Inferior parietal cortex (tissue), 1 donor: ENCODE measurements at regions not wholly inside any gene's neighbourhood (a gene's known extent, or its start where the extent isn't known, plus 50 kb on each side); places are given as distances from the start of the nearest gene placed in this dataset.
A peak's percentile ranks its signal among the peaks of the same experiment; 100 is the strongest.
"Not testable (repeated sequence)": the region's sequence is repeated elsewhere in the genome, so short reads cannot be mapped to it uniquely, and the experiment has no call there.

Source experiments
- DNase-seq: peaks from one replicate; pipeline ENCODE4 v3.0.0-alpha.2; 2016; ENCODE audit errors: extremely low spot score

DNA sequence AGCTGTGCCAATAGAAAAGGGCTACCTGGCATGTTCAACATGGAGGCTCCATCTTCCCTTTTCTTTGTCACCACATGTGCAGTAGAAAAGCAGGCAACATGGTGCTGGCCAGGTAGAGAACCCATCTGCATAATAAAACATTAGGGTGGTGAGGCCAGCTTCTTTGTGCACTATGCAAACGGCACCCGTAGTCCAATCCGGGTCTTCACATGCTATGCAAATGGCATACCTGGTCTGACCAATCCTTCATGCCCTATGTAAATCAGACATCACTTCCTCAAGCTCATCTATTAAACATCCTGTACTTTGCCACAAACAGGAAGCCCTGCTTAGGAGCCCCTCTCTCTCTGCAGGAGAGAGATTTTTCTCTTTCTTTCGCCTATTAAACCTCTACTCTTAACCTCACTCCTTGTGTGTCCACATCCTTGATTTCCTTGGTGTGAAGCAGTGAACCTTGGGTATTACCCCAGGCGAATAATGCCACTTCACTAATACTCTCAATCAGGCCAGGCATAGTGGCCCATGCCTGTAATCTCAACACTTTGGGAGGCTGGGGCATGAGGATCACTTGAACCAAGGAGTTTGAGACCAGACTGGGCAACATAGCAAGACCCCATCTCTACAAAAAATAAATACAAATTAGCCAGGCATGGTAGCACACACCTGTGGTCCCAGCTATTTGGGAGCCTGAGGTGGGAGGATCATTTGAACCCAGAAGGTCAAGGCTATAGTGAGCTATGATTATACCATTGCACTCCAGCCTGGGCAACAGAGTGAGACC, 111.3 kb upstream of the MRI1 start:
- DNase-seq: no peak

DNA sequence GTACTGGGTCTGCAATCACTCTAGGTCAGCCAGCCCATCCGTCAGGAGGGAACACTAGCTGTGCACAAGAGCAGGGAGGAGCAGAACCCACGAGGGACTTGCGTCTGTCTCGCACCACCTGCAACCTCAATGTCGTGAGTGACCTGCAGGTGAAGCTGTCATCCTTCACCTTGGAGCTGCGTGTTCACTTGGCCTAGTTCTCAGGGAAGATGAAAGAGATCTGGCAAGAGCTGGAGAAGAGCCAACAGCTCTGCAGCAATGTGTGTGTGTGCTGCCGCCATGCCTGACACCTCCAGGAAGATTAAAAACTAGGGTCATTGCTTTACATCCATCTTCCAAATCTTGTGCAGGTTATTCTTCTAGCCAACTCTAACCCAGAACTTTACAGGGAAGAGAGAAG, 117.6 kb upstream of the MRI1 start:
- no peak for DNase-seq

DNA sequence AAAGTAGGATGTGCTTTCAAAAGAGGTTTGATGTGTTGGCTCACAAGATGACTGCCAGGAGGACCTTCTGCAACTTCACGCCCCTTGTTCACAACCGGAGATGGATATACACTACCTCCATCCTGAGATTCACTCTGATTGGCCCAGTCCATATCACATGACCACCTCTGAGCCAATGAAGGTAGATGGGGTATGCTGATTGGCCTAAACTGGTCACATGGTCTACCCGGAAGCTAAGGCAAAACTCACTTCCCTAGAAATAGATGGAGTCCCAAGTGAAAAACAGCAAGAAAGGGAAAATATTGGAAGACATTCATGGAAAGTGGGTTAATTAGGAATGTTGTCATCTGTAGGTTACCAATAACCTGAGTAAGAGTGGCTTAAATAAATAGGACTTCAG, 119.7 kb upstream of the MRI1 start:
- no peak for DNase-seq

DNA sequence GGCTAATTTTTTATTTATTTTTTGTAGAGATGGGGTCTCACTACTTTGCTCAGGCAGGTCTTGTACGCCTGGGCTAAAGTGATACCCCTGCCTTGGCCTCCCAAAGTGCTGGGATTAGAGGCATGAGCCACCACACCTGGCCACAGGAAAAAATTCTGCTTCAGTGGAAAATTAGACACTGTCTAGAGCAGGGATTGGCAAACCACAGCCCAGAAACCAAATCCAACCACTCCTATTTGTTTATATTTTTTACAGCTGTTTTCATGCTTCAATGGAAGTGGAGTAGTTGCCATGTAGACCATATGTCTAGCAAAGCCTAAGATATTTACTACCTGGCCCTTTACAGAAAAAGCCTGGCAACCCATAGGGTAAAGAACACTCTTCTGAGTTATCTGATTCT, 123.7 kb upstream of the MRI1 start:
- no peak for DNase-seq

DNA sequence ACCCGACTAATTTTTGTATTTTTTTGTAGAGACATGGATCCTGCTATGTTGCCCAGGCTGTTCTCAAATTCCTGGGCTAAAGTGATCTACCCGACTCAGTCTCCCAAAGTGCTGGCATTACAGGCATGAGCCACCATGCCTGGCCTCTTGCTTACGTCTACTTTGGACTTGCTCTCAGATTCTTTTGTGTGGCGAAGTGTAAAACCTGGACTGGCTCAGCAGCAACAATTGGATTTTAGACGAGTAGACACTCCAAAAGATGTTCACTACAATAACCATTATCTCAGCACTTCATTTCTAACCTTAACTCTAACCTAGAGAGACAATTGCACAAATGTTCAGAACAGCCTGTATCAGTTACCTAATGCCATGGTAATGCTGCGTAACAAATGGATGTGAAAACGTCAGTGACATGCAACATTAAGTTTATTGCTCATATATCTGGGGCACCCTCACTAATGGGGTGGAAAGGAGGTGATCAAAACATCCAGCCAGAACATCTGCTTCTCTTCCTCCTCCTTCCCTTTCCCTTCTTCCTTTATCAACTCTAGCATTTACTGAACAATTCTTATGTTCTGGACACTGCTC, 124.9 kb upstream of the MRI1 start:
- DNase-seq: no peak

DNA sequence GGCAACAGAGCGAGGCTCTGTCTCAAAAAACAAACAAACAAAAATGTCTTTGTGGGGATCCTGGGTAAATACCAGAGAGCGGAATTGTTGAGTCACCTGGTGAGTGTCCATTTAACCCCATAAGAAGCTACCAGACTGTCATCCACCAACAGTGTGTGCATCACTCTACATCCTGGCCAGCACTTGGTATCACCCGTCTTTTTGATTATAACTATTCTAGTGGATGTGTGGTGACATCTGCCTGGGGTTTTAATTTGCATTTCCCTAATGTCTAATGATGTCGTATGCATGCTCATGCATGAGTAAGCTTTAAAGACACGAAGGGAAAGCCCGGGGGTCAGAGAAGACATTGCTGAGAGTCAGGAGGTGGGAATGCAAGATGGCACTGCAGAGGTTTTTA, 126.7 kb upstream of the MRI1 start:
- no peak for DNase-seq

DNA sequence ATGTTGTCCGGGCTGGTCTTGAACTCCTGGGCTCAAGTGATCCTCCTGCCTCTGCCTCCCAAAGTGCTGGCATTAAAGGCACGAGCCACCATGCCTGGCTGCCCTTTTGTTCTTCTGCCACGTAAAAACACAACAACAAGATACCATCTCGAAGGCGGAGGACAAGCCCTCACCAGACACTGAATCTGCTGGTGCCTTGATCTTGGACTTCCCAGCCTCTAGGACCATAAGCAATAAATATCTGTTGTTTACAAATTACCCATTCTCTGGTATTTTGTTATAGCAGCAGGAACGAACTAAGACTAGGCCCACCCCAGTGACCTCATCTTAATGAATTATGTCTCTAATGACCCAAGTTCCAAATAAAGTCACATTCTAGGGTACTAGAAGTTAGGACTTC, 128.4 kb upstream of the CACNA1A start:
- DNase-seq: no peak

DNA sequence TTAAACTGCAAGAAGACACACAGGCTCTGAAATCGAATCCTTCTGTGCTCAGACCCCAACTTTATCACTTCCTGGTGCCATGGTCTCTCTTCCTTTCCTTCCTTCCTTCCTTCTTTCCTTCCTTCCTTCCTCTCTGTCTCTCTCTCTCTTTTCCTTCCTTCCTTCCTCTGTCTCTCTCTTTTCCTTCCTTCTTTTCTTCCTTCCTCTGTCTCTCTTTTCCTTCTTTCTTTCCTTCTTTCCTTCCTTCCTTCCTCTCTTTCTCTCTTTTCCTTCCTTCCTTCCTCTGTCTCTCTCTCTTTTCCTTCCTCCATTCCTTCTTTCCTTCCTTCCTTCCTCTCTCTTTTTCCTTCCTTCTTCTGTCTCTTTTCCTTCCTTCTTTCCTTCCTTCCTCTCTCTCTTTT, 127.2 kb upstream of the CACNA1A start:
- DNase-seq: no peak

DNA sequence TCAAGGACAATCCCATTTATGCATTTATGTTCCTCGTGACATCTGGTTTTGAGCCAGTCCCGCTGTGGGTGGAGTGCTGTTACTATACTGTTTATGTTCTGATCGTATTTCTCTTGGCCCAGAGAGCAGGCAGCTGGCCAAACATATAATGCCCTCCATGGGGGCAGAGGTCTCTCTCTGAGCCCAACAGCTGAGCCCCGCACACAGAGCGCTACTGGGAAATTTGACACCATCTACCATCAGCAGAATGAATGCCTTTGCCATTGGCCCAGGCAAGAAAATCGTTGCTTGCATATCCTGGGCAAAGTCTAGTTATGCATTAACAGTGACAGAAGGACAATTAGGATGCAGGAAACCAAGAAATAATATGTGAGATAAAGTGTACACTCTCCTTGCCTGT, 126.8 kb upstream of the CACNA1A start:
- DNase-seq: no peak

DNA sequence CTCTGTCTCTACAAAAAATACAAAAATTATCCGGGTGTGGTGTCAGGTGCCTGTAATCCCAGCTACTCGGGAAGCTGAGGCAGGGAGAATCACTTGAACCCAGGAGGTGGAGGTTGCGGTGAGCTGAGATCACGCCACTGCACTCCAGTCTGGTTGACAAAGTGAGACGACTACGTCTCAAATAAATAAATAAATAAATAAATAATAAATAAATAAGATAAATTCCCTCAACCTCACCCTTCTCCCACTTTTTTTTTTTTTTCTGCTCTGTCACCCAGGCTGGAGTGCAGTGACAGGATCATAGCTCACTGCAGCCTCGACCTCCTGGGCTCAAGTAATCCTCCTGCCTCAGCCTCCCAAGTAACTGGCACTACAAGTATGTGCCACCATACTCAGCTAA, 125.9 kb upstream of the CACNA1A start:
- DNase-seq: not testable (repeated sequence)

DNA sequence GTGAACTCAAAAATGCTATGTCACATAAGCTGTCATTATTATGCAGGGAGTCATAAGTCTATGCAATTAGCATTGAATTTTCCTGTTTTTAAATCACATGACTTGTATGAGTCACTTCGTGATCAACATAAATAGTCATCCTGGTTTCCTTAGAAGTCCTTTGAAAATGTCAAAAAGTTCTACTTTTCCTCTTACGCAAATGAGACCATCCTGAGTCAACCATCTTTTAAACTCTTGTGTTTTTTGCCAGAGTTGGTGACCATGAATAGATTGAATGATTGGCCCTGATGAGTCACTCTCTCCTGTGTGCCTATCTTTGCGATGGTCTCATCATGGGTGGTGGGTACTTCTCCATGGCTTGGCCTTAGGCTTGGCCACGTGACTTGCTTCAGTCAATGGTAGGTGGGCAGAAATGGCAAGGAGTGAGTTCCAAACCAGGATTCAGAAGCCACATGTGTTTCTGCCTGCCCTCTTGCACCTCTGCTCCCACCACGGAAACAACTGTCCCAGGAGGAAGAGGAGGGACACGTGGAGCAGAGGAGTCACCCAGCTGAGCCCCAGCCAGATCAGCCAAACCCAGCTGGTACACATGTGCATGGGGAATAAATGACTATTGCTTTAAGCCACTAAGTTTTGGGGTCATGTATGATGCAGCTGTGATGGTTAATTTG, 123.5 kb upstream of the CACNA1A start:
- no peak for DNase-seq

DNA sequence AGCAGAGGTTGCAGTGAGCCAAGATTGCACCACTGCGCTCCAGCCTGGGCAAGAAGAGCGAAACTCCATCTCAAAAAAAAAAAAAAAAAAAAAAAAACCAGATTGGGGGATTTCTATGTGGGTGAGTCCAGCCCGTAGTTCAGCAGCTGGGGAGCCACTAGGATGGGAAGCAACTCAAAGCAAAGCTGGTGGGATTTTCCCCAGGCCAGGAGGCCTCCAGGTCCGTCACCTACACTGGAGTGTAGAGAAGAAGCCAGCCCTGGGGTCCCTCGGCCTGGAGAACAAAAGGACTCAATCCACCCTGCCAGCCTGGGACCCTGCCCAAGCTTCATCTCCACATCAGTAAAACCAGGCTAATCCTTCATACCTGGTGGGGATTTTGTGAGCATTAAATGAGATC, 121.3 kb upstream of the CACNA1A start:
- no peak for DNase-seq

DNA sequence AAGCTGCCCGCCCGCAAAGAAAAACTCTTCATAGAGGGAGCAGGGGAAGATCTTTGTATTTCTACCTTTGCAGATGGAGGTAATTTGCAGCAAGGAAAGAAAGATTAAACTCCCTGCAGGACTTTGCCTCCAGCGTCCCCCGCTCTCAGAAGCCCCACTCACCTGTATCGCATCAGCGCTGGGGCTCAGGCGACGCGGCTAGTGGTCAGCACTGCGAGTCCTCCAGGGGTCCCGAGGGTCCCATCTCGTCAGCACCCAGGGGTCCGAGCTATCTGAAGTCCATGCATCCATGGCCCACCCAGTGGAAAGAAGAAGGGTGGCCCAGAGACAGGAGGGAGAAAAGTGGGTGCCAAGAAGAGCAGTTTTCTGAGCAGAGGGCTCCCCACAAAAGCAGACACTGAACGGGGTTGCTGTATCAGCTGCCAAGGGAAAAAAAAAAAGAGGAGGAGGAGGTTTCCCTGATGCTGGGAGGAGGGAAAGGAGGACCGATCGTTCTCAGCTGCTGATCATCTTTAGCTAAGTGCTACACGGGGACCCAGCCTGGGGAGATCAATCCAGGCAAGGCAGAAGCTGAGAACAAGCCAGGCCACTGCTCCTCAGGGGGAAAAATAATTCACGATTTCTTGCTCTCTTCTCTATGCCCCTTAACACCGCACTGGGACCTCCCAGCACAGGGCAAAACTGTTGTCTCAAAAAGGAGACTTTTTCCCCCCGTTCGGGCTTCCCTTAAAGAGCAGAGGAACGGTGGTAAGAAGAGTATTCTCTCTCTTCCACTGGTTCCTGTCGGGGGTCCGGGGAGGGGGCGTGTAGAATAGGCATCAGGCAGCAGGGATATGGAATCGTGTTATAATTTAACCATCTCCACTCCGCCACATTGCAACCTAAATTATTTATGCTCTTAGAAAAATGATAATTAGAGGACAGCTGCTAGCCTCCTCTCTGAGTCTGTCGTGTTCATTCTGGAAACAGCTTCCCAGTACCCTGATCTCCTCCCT, 117.7 kb upstream of the CACNA1A start:
- no peak for DNase-seq

DNA sequence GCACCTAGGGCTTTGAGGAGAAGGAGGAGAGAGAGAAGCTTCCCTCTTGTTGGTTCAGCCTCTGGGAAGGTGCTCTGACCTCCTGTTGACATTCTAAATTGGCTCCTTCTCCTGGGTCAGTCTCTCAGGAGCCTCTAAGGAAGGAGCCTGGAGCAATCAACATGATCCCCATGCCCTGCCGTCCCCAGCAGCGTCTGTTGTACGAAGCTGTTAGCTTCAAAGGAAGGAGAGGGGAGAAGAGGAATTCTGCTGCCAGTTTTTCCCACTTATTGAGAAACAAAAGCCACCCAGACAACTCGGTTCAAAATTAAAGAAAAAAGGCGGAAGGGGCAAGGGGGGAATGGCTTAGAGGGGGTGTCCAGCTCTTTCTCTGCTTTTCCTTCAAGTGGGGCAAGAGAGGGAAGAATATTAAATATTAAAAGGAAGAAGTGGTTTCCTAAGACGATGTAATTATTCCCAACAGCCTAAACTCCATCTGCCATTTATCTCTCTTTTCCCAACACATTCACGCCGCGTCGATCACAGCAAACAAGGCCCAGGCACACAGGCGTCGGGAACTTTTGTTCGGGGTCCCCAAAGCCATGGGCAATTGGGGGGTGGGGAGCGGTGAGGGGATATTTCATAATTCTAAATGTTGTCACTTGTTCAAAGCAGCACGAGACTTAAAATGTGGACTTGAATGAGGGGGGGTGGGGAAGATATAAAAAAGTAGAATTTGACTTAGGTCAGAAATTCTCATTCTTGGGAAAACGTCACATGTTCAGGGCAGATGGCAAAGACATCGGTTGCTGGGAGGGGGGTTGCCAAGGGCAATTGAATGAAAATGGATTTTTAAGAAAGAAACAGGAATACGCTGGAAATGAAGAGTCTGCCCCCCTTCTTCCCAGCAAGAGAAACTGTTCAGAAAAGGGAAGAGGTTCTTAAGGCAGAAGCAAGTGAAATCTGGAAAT, 116.8 kb upstream of the CACNA1A start:
- DNase-seq: no peak

DNA sequence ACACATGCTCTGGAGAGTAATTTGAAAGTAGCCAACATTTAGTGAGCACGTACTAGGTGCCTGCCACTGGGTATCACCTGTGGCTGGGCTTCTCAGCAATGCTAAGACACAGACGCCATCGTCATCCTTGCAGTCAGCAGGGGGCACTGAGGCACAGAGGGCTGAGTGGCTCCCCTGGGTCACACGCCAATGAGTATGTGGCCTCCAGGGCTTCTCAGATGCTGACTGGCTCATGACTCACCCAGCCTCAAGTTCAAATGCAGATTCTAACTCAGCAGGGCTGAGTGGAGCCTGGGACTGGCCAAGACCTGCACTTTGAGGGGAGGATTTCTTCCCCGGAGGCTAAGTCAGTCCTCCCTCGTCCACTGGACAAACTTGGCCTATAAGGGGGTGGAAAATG, 115.1 kb upstream of the CACNA1A start:
- DNase-seq: no peak

DNA sequence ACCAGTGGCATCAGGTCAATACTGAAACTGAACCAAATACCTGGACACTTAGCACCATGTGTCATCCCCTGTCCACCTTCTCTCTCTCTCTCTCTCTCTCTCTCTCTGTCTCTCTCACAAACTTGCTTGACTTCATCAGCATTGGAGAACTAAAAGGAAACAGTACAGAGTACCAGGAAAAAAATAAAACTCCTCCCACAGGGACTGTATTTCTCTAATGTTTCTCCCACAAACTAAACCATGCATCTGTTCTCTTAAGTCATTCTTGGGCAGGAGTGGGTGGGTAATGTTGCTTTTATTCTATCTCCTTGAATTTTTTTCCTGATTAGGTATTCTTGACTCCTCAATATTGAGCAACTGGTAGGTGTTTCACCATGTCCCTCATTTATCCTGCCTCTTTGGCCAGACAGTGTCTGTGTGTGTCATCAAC, 112.9 kb upstream of the CACNA1A start:
- no peak for DNase-seq

DNA sequence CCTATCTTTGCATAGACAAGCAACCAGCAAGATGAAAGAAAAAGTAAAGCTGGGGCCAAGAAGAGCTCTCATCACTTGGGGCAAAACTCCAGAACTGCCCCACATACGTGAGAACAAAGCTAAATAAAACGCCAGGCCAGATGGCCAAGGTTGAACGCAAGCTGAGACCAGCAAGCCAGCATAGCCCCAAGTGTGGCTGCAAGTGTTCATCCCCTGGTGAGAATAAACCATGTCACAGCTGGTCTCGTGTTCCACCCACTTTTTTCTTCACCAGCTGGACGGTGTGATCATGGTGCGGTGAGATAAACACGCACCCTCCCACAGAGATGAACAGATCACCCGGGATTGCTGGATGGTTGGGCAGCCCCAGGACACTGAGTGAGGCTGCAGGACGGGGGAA, 109.6 kb upstream of the CACNA1A start:
- DNase-seq: peak; percentile 45

DNA sequence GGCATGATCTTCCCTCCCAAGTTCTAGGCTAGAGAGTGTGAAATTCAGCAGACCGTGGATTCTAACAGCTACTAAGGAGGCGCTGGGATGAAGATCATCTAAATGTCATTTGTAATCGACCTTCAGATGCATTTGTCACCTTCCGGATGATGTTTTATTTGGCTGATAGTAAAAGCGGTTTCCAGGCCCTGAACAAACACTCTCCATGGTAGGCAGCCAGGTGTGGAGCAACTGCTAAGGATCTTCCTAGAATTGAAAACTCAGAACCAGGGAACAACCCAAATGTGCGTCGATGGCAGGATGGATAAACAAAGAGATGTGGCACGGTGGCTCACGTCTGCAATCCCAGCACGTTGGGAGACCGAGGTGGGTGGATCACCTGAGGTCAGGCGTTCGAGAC, 107.2 kb upstream of the CACNA1A start:
- no peak for DNase-seq

DNA sequence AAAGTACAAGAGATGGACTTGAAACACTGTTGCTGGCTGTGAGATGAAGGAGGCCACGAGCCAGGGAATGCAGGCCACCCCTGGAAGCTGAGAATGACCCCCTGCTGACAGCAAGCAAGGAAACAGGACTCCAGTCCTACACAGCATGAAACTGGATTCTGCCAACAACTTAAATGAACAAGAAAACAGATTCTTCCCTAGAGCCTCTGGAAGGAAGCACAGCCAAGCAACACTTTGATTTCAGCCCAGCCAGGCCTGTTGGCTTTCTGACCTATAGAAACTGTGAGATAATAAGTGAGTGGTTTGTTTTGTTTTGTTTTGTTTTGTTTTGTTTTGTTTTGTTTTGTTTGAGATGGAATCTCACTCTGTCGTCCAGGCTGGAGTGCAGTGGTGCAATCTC, 105.3 kb upstream of the CACNA1A start:
- no peak for DNase-seq

DNA sequence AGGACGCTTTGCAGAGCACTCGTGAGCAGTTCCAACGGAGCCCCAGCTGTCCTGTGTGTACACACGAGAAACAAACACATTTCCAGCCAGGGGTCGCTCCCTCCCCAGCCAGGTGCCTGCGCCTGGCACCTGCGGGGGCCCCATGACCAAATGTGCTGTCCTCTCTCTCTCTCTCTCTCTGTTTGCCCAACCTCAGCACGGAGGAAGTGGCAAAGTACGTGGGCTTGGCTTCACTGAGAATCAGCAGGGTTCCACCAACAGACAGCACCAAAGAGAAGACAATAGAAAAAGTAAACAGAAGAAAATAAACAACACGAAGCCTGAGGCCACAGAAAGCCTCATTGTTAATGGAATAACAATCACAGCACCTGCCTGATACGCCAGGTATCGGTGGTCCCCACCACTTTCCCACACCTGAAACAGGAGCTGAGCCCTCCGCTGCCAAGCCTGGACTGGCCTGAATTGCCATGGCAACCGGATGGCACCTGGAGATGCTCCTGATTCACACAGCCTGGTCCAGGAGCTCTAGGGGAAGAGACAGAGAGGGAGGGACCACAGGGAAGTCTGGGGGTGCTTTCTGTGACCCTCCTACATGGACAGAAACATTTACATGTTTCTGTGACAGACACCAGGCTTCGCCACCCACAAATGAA, 103.9 kb upstream of the CACNA1A start:
- no peak for DNase-seq
